HepG2 (cell line): ENCODE measurements at regions not wholly inside any gene's neighbourhood (a gene's known extent, or its start where the extent isn't known, plus 50 kb on each side); places are given as distances from the start of the nearest gene placed in this dataset.
A peak's percentile ranks its signal among the peaks of the same experiment; 100 is the strongest.

Experiments used
- BCL3 ChIP-seq: sonication (generic); formaldehyde crosslinking; IDR thresholded peaks from 2 replicates; pipeline ENCODE4 v1.5.1; 2020; ENCODE audit warnings: mild to moderate bottlenecking, missing genetic modification reagents, moderate library complexity
- DNMT1 ChIP-seq: sonication (generic); formaldehyde crosslinking; IDR thresholded peaks from 2 replicates; pipeline ENCODE4 v1.5.1; 2020; ENCODE audit warnings: mild to moderate bottlenecking, missing genetic modification reagents
- GFI1 ChIP-seq: sonication (generic); formaldehyde crosslinking; IDR thresholded peaks from 2 replicates; pipeline ENCODE4 v1.5.0; 2020; ENCODE audit warnings: missing genetic modification reagents, mild to moderate bottlenecking, borderline replicate concordance
- HNF4G ChIP-seq, 2 experiments: sonication (generic) in 1 of 2; formaldehyde crosslinking in 1 of 2; IDR thresholded peaks; 2 replicates each; pipeline versions ENCODE4 v1.4.0 to v1.6.1; 2011 to 2020; ENCODE audit warnings: borderline replicate concordance in 2 of 2, low read depth in 2 of 2, mild to moderate bottlenecking in 2 of 2, low read length in 1 of 2, missing genetic modification reagents in 1 of 2, moderate library complexity in 1 of 2
- HOXD1 ChIP-seq: sonication (generic); formaldehyde crosslinking; IDR thresholded peaks from 2 replicates; pipeline ENCODE4 v1.5.0; 2020; ENCODE audit warnings: missing genetic modification reagents
- PAX8 ChIP-seq: sonication (generic); formaldehyde crosslinking; IDR thresholded peaks from 2 replicates; pipeline ENCODE4 v1.8.0; 2022; ENCODE audit warnings: mild to moderate bottlenecking, missing genetic modification reagents, borderline replicate concordance
- PRDM15 ChIP-seq: sonication (generic); formaldehyde crosslinking; IDR thresholded peaks from 2 replicates; pipeline ENCODE4 v1.4.0; 2020; ENCODE audit warnings: missing genetic modification reagents
- SSRP1 ChIP-seq: IDR thresholded peaks from 2 replicates; pipeline ENCODE4 v1.6.1; 2016; ENCODE audit warnings: control low read depth
- SUZ12 ChIP-seq: fragments of 150-350 bp; IDR thresholded peaks from 2 replicates; pipeline ENCODE4 v1.6.1; 2014; ENCODE audit warnings: low read depth, low read length
- ZBTB7B ChIP-seq: sonication (generic); formaldehyde crosslinking; IDR thresholded peaks from 2 replicates; pipeline ENCODE4 v1.4.0; 2020; ENCODE audit warnings: missing genetic modification reagents
- ZFP36L1 ChIP-seq: sonication (generic); formaldehyde crosslinking; IDR thresholded peaks from 2 replicates; pipeline ENCODE4 v1.8.0; 2022; ENCODE audit warnings: mild to moderate bottlenecking, missing genetic modification reagents, moderate library complexity
- ZNF251 ChIP-seq: sonication (generic); formaldehyde crosslinking; IDR thresholded peaks from 2 replicates; pipeline ENCODE4 v1.9.0; 2021; ENCODE audit warnings: mild to moderate bottlenecking, missing genetic modification reagents
- ZNF263 ChIP-seq: sonication (generic); formaldehyde crosslinking; IDR thresholded peaks from 2 replicates; pipeline ENCODE4 v1.4.0; 2020; ENCODE audit warnings: missing genetic modification reagents
- ZNF558 ChIP-seq: sonication (generic); formaldehyde crosslinking; IDR thresholded peaks from 2 replicates; pipeline ENCODE4 v1.9.0; 2022; ENCODE audit warnings: mild to moderate bottlenecking, missing genetic modification reagents, borderline replicate concordance
- ZNF563 ChIP-seq: sonication (generic); formaldehyde crosslinking; IDR thresholded peaks from 2 replicates; pipeline ENCODE4 v1.8.0; 2022; ENCODE audit warnings: mild to moderate bottlenecking, moderate library complexity, missing genetic modification reagents
- ZNF567 ChIP-seq: sonication (generic); formaldehyde crosslinking; IDR thresholded peaks from 2 replicates; pipeline ENCODE4 v1.8.1; 2023; ENCODE audit warnings: mild to moderate bottlenecking, missing genetic modification reagents, borderline replicate concordance
- ZNF572 ChIP-seq: sonication (generic); formaldehyde crosslinking; IDR thresholded peaks from 2 replicates; pipeline ENCODE4 v1.5.1; 2020; ENCODE audit warnings: mild to moderate bottlenecking, missing genetic modification reagents
- ZNF652 ChIP-seq: IDR thresholded peaks from 2 replicates; pipeline ENCODE4 v1.6.1; 2016; ENCODE audit warnings: low read depth, borderline replicate concordance
- ZNF780A ChIP-seq: sonication (generic); formaldehyde crosslinking; IDR thresholded peaks from 2 replicates; pipeline ENCODE4 v1.8.0; 2022; ENCODE audit warnings: mild to moderate bottlenecking, missing genetic modification reagents, moderate library complexity
- TF ChIP-seq, protein P1 (sequence below): sonication (generic); formaldehyde crosslinking; IDR thresholded peaks from 2 replicates; pipeline ENCODE4 v1.4.0; 2020; ENCODE audit warnings: missing genetic modification reagents; ENCODE audit errors: not compliant biosample characterization
- TF ChIP-seq, protein P2 (sequence below): sonication (generic); formaldehyde crosslinking; IDR thresholded peaks from 2 replicates; pipeline ENCODE4 v1.4.0; 2020; ENCODE audit warnings: missing genetic modification reagents
- TF ChIP-seq, protein P3 (sequence below): sonication (generic); formaldehyde crosslinking; IDR thresholded peaks from 2 replicates; pipeline ENCODE4 v1.4.0; 2020; ENCODE audit warnings: missing genetic modification reagents

- TF ChIP-seq ZNF563 (no peak), PAX8 (CRISPR knock-in tag) (no peak), SUZ12 (no peak), DNMT1 (CRISPR knock-in tag) (no peak), GFI1 (CRISPR knock-in tag) (peak; percentile 84; the same call in 1 of the 2 replicates), ZFP36L1 (CRISPR knock-in tag) (no peak), ZNF780A (CRISPR knock-in tag) (no peak), ZBTB7B (CRISPR knock-in tag) (peak; percentile 27; the same call in 1 of the 2 replicates), BCL3 (no peak), ZNF251 (CRISPR knock-in tag) (no peak), ZNF567 (CRISPR knock-in tag) (no peak), HNF4G (IDR thresholded peaks at IDR 0.05; ENCODE audit: borderline replicate concordance, low read depth, low read length) (peak; percentile 85), HNF4G (CRISPR knock-in tag; IDR thresholded peaks at IDR 0.05; ENCODE audit: borderline replicate concordance, low read depth) (peak; percentile 26; the same call in 1 of the 2 replicates), ZNF558 (CRISPR knock-in tag) (no peak), HOXD1 (CRISPR knock-in tag) (0 out of 2 replicates have a peak, but pooled peaks have one; percentile 39), ZNF652 (CRISPR knock-in tag) (0 out of 2 replicates have a peak, but pooled peaks have one; percentile 45), ZNF572 (CRISPR knock-in tag) (no peak), SSRP1 (no peak), PRDM15 (CRISPR knock-in tag) (no peak), ZNF263 (CRISPR knock-in tag) (no peak)
- TF ChIP-seq, protein P1, sequence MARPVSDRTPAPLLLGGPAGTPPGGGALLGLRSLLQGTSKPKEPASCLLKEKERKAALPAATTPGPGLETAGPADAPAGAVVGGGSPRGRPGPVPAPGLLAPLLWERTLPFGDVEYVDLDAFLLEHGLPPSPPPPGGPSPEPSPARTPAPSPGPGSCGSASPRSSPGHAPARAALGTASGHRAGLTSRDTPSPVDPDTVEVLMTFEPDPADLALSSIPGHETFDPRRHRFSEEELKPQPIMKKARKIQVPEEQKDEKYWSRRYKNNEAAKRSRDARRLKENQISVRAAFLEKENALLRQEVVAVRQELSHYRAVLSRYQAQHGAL, result no peak
- TF ChIP-seq, protein P2, sequence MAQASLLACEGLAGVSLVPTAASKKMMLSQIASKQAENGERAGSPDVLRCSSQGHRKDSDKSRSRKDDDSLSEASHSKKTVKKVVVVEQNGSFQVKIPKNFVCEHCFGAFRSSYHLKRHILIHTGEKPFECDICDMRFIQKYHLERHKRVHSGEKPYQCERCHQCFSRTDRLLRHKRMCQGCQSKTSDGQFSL, result no peak
- TF ChIP-seq, protein P3, sequence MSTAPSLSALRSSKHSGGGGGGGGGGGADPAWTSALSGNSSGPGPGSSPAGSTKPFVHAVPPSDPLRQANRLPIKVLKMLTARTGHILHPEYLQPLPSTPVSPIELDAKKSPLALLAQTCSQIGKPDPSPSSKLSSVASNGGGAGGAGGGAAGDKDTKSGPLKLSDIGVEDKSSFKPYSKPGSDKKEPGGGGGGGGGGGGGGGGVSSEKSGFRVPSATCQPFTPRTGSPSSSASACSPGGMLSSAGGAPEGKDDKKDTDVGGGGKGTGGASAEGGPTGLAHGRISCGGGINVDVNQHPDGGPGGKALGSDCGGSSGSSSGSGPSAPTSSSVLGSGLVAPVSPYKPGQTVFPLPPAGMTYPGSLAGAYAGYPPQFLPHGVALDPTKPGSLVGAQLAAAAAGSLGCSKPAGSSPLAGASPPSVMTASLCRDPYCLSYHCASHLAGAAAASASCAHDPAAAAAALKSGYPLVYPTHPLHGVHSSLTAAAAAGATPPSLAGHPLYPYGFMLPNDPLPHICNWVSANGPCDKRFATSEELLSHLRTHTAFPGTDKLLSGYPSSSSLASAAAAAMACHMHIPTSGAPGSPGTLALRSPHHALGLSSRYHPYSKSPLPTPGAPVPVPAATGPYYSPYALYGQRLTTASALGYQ (CRISPR knock-in tag), result peak; percentile 92
Measured at GRCh38 chr5:155460501-155460931, 447.0 kb downstream of the KIF4B start (continued).
